Kidney epithelial cell (primary cell): ENCODE measurements at regions not wholly inside any gene's neighbourhood (a gene's known extent, or its start where the extent isn't known, plus 50 kb on each side); places are given as distances from the start of the nearest gene placed in this dataset.

Source experiments
- DNase-seq: peaks from one replicate; pipeline ENCODE4 v3.0.0-alpha.2; 2010; ENCODE audit warnings: low read depth
- H3K27me3 ChIP-seq: 2 replicates; pipeline ENCODE4 v1.6.0; 2011; ENCODE audit warnings: low read length; ENCODE audit not compliant: control insufficient read depth, insufficient read depth
- H3K36me3 ChIP-seq: 2 replicates; pipeline ENCODE4 v1.5.1; 2011; ENCODE audit warnings: low read length; ENCODE audit not compliant: control insufficient read depth, insufficient read depth
- H3K4me3 ChIP-seq: 2 replicates; pipeline ENCODE4 v1.5.1; 2011; ENCODE audit warnings: low read depth, mild to moderate bottlenecking, control low read depth, low read length
- TF ChIP-seq, protein P1 (sequence below): IDR thresholded peaks from 2 replicates; pipeline ENCODE4 v1.5.1; 2011; ENCODE audit warnings: mild to moderate bottlenecking, moderate library complexity, low read length, control low read depth, inconsistent platforms; ENCODE audit not compliant: insufficient read depth, poor library complexity, severe bottlenecking

DNA sequence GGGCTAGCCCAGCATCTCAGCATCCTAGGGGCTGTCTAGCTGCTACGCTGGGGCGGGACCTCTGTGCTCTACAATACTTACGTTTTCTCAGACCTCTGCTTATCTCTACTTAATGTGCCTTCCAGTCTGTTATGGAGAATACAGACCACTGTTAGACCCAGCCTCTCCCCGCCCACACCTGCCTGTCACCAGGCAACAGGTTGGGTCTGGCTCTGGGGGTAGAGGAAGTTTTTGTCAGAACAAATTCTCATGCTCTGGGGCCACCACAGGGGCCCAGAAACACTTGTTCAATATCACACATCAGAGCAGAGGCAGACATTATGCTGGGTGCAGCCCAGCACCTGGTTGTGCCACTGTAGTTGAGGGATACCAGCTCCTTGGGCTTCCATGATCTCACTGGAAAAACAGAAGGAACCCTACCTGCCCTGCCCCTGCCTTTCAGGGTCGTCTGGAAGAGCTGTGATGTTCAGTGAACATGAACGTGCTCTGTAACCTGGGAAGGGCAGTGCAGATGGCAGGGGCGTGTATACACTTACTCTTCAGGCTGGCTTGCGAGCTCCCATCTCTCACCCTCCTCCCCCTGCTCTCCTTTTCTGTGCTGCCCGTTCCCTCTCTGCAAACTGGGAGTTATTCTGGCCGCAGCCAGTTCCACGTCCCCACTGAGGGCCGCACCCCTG lies 135.2 kb upstream of the PODXL start:
- no peak for DNase-seq
- H3K27me3 ChIP-seq, result peaks cover 31% of the 10 kb centered on the region
- no peaks in the 10 kb centered on the region for H3K36me3 ChIP-seq
- H3K4me3 ChIP-seq, result no peak overlapping the region
- TF ChIP-seq, protein P1, sequence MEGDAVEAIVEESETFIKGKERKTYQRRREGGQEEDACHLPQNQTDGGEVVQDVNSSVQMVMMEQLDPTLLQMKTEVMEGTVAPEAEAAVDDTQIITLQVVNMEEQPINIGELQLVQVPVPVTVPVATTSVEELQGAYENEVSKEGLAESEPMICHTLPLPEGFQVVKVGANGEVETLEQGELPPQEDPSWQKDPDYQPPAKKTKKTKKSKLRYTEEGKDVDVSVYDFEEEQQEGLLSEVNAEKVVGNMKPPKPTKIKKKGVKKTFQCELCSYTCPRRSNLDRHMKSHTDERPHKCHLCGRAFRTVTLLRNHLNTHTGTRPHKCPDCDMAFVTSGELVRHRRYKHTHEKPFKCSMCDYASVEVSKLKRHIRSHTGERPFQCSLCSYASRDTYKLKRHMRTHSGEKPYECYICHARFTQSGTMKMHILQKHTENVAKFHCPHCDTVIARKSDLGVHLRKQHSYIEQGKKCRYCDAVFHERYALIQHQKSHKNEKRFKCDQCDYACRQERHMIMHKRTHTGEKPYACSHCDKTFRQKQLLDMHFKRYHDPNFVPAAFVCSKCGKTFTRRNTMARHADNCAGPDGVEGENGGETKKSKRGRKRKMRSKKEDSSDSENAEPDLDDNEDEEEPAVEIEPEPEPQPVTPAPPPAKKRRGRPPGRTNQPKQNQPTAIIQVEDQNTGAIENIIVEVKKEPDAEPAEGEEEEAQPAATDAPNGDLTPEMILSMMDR, result no peak

DNA sequence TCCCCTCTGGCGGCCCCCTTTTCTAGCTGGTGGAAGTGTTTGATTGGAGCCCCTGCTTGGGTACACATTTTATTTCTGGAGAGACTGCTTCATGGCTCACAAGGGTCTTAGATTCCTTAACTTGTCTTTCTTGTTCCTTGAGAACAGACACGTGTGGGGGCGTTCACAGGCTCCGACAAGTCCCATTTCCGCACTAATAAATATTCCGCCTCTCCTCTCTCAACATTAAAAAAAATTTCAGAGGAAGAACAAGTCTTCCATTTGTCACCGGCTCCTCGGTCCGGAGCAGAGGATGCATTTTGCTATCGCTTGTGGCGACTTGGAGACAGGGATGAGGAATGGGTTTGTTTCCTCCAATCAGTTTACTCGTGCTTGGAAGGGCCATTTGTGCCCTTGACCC lies 134.0 kb upstream of the PODXL start:
- no peak overlapping the region for H3K4me3 ChIP-seq
- H3K36me3 ChIP-seq, result no peaks in the 10 kb centered on the region
- TF ChIP-seq, protein P1, result no peak
- DNase-seq, result no peak
- peaks cover 34% of the 10 kb centered on the region for H3K27me3 ChIP-seq

DNA sequence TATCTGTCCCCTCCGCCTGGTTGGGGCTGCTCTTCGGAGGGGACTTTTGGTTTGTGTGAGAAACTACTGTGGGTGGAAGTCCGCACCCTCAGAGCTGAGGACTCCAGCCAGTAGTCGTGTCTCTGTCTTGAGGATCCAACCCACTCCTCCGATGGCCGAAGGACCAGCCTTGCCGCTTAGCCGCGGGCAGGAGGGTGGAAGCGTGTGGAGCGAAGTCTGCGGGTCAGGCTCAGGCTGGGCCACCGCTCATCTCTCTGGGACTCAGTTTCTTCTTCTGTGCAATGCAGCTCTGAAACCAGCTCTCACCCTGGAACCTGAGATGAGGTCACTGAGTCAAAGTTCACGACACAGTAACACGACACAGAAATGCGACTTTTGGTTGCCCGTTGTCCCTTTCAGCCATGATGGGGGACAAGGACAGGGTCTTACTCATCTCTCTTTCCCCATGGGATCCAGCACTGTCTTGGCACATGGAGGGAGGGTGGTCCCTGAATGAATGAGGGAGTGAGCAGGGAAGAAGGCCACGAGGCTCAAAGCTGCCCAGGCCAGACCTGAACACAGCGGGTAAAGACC lies 133.3 kb upstream of the PODXL start:
- Histone ChIP-seq H3K27me3 (peaks cover 34% of the 10 kb centered on the region), H3K36me3 (no peaks in the 10 kb centered on the region), H3K4me3 (no peak overlapping the region)
- no peak for DNase-seq
- TF ChIP-seq, protein P1, result no peak

DNA sequence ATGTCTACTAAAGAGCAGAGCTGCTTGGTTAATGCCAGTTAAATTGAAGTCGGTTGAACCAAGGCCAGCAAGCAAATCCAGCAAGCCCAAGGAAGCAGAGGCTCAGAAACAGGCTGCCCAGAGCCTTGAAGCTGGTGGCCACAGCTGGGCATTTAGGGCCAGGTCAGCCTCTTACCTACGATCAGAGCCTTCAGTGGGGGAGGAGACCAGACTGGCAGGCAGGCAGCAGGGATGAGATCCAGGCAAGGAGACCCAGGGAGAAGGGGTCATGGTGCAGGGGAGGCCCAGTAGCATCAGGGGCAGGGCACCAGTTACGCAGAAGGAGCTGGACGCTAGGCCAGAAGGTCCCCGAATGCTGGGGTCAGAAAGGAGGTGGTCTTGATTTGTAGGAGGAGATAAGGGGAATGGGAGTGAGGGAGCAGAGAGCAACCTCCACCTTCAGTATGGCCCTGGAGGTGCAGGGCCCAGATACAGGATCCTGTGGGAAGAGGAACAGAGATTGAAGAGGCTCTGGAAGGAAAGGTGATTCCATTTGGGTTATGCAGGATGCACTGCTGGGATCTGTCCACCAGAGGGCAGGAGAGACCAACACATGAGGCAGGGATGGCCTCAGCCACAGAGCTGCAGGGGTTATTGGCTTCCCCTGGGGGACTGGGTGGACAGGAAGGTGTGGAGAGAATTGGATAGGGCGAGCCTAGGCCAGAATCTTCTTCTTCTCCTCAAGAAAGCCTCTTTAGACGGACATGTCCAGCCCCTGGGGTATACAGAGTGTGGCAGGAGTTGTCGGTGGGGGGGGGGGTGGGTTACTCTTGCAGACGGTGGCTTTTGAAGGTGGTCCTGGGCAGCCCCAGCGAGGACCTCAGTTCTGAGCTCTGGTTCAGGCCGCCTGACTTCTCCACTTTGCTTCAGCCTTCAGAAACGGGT lies 132.6 kb upstream of the PODXL start:
- Histone ChIP-seq H3K4me3 (no peak overlapping the region), H3K36me3 (no peaks in the 10 kb centered on the region), H3K27me3 (peaks cover 31% of the 10 kb centered on the region)
- TF ChIP-seq, protein P1, result peak; percentile 93
- peak; percentile 16 for DNase-seq

DNA sequence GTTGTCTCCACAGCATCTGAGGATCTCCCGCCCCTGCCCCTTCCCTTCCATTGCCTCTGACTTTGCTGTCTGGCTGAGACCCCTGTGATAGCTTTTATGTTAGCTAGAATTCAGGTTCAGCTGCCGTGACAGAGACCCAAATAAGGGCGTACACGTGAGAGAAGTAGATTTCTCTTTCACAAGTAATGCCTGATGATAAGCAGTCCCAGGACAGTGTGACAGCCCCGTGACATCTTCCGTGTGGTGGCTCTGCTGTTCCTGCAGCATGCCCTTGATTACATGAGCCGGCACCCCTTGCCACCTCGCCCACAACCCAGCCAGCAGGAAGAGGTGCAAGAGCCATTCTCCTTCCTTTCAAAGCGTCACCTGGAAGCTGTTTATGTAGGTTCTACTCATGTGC lies 130.9 kb upstream of the PODXL start:
- H3K4me3 ChIP-seq, result no peak overlapping the region
- no peaks in the 10 kb centered on the region for H3K36me3 ChIP-seq
- H3K27me3 ChIP-seq, result peaks cover 28% of the 10 kb centered on the region
- TF ChIP-seq, protein P1, result no peak
- DNase-seq, result no peak
